ENCODE measurements at regions not wholly inside any gene's neighbourhood (a gene's known extent, or its start where the extent isn't known, plus 50 kb on each side); places are given as distances from the start of the nearest gene placed in this dataset.

- Histone ChIP-seq H3K79me1 (ENCODE audit: insufficient read depth, low read depth, low read length, poor library complexity, severe bottlenecking) (no peaks in the 10 kb centered on the region), H3K9ac (ENCODE audit: extremely low read depth, insufficient read length, low read length) (no peak overlapping the region), H2BK5ac (ENCODE audit: insufficient read length, low read length) (no peak overlapping the region), H3T11ph (ENCODE audit: low read length) (no peak overlapping the region), H2BK20ac (ENCODE audit: low read depth, low read length, poor library complexity, severe bottlenecking) (no peak overlapping the region), H3K4me1 (ENCODE audit: insufficient read depth, low read length) (no peaks in the 10 kb centered on the region), H4K20me1 (ENCODE audit: control insufficient read depth, insufficient read depth, insufficient read length) (no peaks in the 10 kb centered on the region), H2AK5ac (ENCODE audit: insufficient read length, low read length) (no peak overlapping the region), H3K27me3 (ENCODE audit: insufficient read depth, low read length) (no peaks in the 10 kb centered on the region), H3K79me2 (ENCODE audit: insufficient read depth, low read length) (no peaks in the 10 kb centered on the region), H3K27ac (ENCODE audit: insufficient read length, low read depth, low read length) (no peak overlapping the region), H2AFZ (ENCODE audit: low read length) (no peak overlapping the region), H3K23me2 (ENCODE audit: insufficient read length, low read depth, low read length, poor library complexity, severe bottlenecking) (no peaks in the 10 kb centered on the region), H3K23ac (ENCODE audit: insufficient read length, low read depth, low read length) (no peak overlapping the region), H2BK120ac (ENCODE audit: low read depth, low read length, poor library complexity, severe bottlenecking) (no peak overlapping the region), H3K14ac (ENCODE audit: insufficient read depth, low read length) (no peak overlapping the region), H3K4me2 (ENCODE audit: insufficient read depth, insufficient read length, low read length) (no peak overlapping the region), H4K8ac (replicated peaks; ENCODE audit: insufficient read length, low read depth, low read length) (no peak overlapping the region), H2BK15ac (ENCODE audit: low read depth, low read length) (no peak overlapping the region), H3K18ac (ENCODE audit: insufficient read length, low read depth, low read length) (no peak overlapping the region), H3K9me3 (ENCODE audit: control insufficient read depth, low read depth, low read length) (no peaks in the 10 kb centered on the region), H4K91ac (ENCODE audit: insufficient read length, low read depth, low read length) (no peak overlapping the region), H4K5ac (ENCODE audit: insufficient read length, low read depth, low read length) (no peak overlapping the region), H3K56ac (ENCODE audit: insufficient read length, low read depth, low read length) (no peak overlapping the region), H3K4ac (ENCODE audit: low read depth, low read length) (no peak overlapping the region), H2BK12ac (ENCODE audit: insufficient read length, low read depth, low read length) (no peak overlapping the region)
- no peak for DNase-seq
- no peaks in the 10 kb centered on the region for H3K4me1 Mint-ChIP-seq
- H3K27ac Mint-ChIP-seq = no peak overlapping the region
- no peak overlapping the region for H3K4me3 Mint-ChIP-seq
- no CpG with 5 or more reads among the region's 1 CpG for WGBS (ENCODE audit: extremely low coverage, insufficient read length, low lambda C conversion rate)
- no peaks in the 10 kb centered on the region for H3K36me3 Mint-ChIP-seq (ENCODE audit: insufficient read depth in 1 of 3, low read depth in 3 of 3)
- H3K9me3 Mint-ChIP-seq = no peaks in the 10 kb centered on the region; a peak in 1 of 5 replicates
- TF ChIP-seq, protein P1, sequence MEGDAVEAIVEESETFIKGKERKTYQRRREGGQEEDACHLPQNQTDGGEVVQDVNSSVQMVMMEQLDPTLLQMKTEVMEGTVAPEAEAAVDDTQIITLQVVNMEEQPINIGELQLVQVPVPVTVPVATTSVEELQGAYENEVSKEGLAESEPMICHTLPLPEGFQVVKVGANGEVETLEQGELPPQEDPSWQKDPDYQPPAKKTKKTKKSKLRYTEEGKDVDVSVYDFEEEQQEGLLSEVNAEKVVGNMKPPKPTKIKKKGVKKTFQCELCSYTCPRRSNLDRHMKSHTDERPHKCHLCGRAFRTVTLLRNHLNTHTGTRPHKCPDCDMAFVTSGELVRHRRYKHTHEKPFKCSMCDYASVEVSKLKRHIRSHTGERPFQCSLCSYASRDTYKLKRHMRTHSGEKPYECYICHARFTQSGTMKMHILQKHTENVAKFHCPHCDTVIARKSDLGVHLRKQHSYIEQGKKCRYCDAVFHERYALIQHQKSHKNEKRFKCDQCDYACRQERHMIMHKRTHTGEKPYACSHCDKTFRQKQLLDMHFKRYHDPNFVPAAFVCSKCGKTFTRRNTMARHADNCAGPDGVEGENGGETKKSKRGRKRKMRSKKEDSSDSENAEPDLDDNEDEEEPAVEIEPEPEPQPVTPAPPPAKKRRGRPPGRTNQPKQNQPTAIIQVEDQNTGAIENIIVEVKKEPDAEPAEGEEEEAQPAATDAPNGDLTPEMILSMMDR (conservative IDR thresholded peaks at IDR 0.05) = no peak
- H3K27me3 Mint-ChIP-seq (ENCODE audit: low read depth) = no peaks in the 10 kb centered on the region
Measured at GRCh38 chr9:22337261-22337660, 109.4 kb upstream of the DMRTA1 start.

All from H9 (cell line).